H9 (cell line): ENCODE measurements at regions not wholly inside any gene's neighbourhood (a gene's known extent, or its start where the extent isn't known, plus 50 kb on each side); places are given as distances from the start of the nearest gene placed in this dataset.

ENCODE experiments used
- DNase-seq: peaks from one replicate; pipeline ENCODE4 v3.0.0-alpha.2; 2017
- H2AFZ ChIP-seq: one replicate; pipeline ENCODE4 v1.6.1; 2013; ENCODE audit warnings: mild to moderate bottlenecking, low read length, control low read depth, moderate library complexity
- H2AK5ac ChIP-seq: 2 replicates; pipeline ENCODE4 v1.6.1; 2013; ENCODE audit warnings: low read length, control low read depth, mixed read lengths; ENCODE audit not compliant: insufficient read length
- H2BK120ac ChIP-seq: one replicate; pipeline ENCODE4 v1.6.1; 2013; ENCODE audit warnings: low read depth, mild to moderate bottlenecking, low read length, control low read depth, inconsistent platforms; ENCODE audit not compliant: poor library complexity, severe bottlenecking
- H2BK12ac ChIP-seq: 2 replicates; pipeline ENCODE4 v1.6.1; 2013; ENCODE audit warnings: low read length, control low read depth, mixed read lengths, low read depth; ENCODE audit not compliant: insufficient read length
- H2BK15ac ChIP-seq: 2 replicates; pipeline ENCODE4 v1.6.1; 2013; ENCODE audit warnings: low read depth, low read length, control low read depth
- H2BK20ac ChIP-seq: one replicate; pipeline ENCODE4 v1.6.1; 2013; ENCODE audit warnings: low read depth, mild to moderate bottlenecking, low read length, control low read depth, inconsistent platforms; ENCODE audit not compliant: poor library complexity, severe bottlenecking
- H2BK5ac ChIP-seq: 2 replicates; pipeline ENCODE4 v1.6.1; 2013; ENCODE audit warnings: low read length, control low read depth, mixed read lengths; ENCODE audit not compliant: insufficient read length
- H3K14ac ChIP-seq: 2 replicates; pipeline ENCODE4 v1.6.1; 2013; ENCODE audit warnings: low read length, control low read depth; ENCODE audit not compliant: insufficient read depth
- H3K18ac ChIP-seq: 2 replicates; pipeline ENCODE4 v1.6.1; 2013; ENCODE audit warnings: low read depth, mild to moderate bottlenecking, mixed read lengths, low read length, control low read depth; ENCODE audit not compliant: insufficient read length
- H3K23ac ChIP-seq: 2 replicates; pipeline ENCODE4 v1.6.1; 2013; ENCODE audit warnings: low read length, control low read depth, mixed read lengths, low read depth; ENCODE audit not compliant: insufficient read length
- H3K23me2 ChIP-seq: 2 replicates; pipeline ENCODE4 v1.6.1; 2013; ENCODE audit warnings: low read depth, mild to moderate bottlenecking, mixed read lengths, low read length, control low read depth; ENCODE audit not compliant: insufficient read length, poor library complexity, severe bottlenecking
- H3K27ac ChIP-seq: 2 replicates; pipeline ENCODE4 v1.5.1; 2013; ENCODE audit warnings: low read length, control low read depth, mixed read lengths, low read depth; ENCODE audit not compliant: insufficient read length
- H3K27me3 ChIP-seq: 2 replicates; pipeline ENCODE4 v1.6.1; 2013; ENCODE audit warnings: low read length, control low read depth, inconsistent platforms; ENCODE audit not compliant: insufficient read depth
- H3K4ac ChIP-seq: 2 replicates; pipeline ENCODE4 v1.6.1; 2013; ENCODE audit warnings: low read depth, mild to moderate bottlenecking, control low read depth, inconsistent platforms, low read length, moderate library complexity
- H3K4me1 ChIP-seq: 2 replicates; pipeline ENCODE4 v1.6.1; 2013; ENCODE audit warnings: low read length, control low read depth, inconsistent platforms; ENCODE audit not compliant: insufficient read depth
- H3K4me2 ChIP-seq: 2 replicates; pipeline ENCODE4 v1.6.1; 2013; ENCODE audit warnings: low read length, control low read depth, mixed read lengths; ENCODE audit not compliant: insufficient read length, insufficient read depth
- H3K56ac ChIP-seq: 2 replicates; pipeline ENCODE4 v1.6.1; 2013; ENCODE audit warnings: low read depth, mild to moderate bottlenecking, mixed read lengths, low read length, control low read depth; ENCODE audit not compliant: insufficient read length
- H3K79me1 ChIP-seq: 2 replicates; pipeline ENCODE4 v1.6.1; 2013; ENCODE audit warnings: low read depth, mild to moderate bottlenecking, moderate library complexity, low read length, control low read depth, inconsistent platforms; ENCODE audit not compliant: insufficient read depth, poor library complexity, severe bottlenecking
- H3K79me2 ChIP-seq: 2 replicates; pipeline ENCODE4 v1.6.1; 2013; ENCODE audit warnings: low read length, control low read depth, inconsistent platforms; ENCODE audit not compliant: insufficient read depth
- H3K9ac ChIP-seq: 2 replicates; pipeline ENCODE4 v1.6.1; 2013; ENCODE audit warnings: low read length, control low read depth, mixed read lengths; ENCODE audit not compliant: insufficient read length; ENCODE audit errors: extremely low read depth
- H3K9me3 ChIP-seq: one replicate; pipeline ENCODE4 v1.6.1; 2013; ENCODE audit warnings: low read depth, low read length, inconsistent platforms; ENCODE audit not compliant: control insufficient read depth
- H3T11ph ChIP-seq: one replicate; pipeline ENCODE4 v1.6.1; 2013; ENCODE audit warnings: mild to moderate bottlenecking, low read length, control low read depth, inconsistent platforms
- H4K20me1 ChIP-seq: one replicate; pipeline ENCODE4 v1.6.1; 2013; ENCODE audit not compliant: control insufficient read depth, insufficient read length, insufficient read depth
- H4K5ac ChIP-seq: 2 replicates; pipeline ENCODE4 v1.6.1; 2013; ENCODE audit warnings: low read depth, mild to moderate bottlenecking, mixed read lengths, low read length, control low read depth; ENCODE audit not compliant: insufficient read length
- H4K8ac ChIP-seq: replicated peaks from 2 replicates; pipeline ENCODE4 v1.6.1; 2013; ENCODE audit warnings: low read length, control low read depth, mixed read lengths, low read depth; ENCODE audit not compliant: insufficient read length
- H4K91ac ChIP-seq: 2 replicates; pipeline ENCODE4 v1.6.1; 2013; ENCODE audit warnings: low read depth, mild to moderate bottlenecking, moderate library complexity, mixed read lengths, low read length, control low read depth; ENCODE audit not compliant: insufficient read length
- H3K27ac Mint-ChIP-seq, 3 experiments: 2 replicates in 2 of 3; 3 replicates in 1 of 3; pipeline ENCODE4 v1.8.0; 2020 to 2021; ENCODE audit warnings: mixed read lengths in 3 of 3, mild to moderate bottlenecking in 1 of 3, moderate library complexity in 1 of 3
- H3K27me3 Mint-ChIP-seq: 2 replicates; pipeline ENCODE4 v1.8.0; 2021; ENCODE audit warnings: low read depth, mild to moderate bottlenecking, moderate library complexity, mixed read lengths
- H3K36me3 Mint-ChIP-seq, 3 experiments: 2 replicates in 2 of 3; 3 replicates in 1 of 3; pipeline ENCODE4 v1.8.0; 2020 to 2021; ENCODE audit warnings: low read depth in 3 of 3, mixed read lengths in 3 of 3; ENCODE audit not compliant: insufficient read depth in 1 of 3
- H3K4me1 Mint-ChIP-seq, 2 experiments: 2 replicates each; pipeline ENCODE4 v1.8.0; 2020; ENCODE audit warnings: mixed read lengths in 2 of 2
- H3K4me3 Mint-ChIP-seq, 2 experiments: 2 replicates in 1 of 2; 3 replicates in 1 of 2; pipeline ENCODE4 v1.8.0; 2020 to 2021; ENCODE audit warnings: mild to moderate bottlenecking in 2 of 2, mixed read lengths in 2 of 2, moderate library complexity in 1 of 2
- H3K9me3 Mint-ChIP-seq, 2 experiments: 2 replicates in 1 of 2; 3 replicates in 1 of 2; pipeline ENCODE4 v1.8.0; 2020; ENCODE audit warnings: mild to moderate bottlenecking in 2 of 2, mixed read lengths in 2 of 2, moderate library complexity in 1 of 2
- WGBS: extraction: QIAGEN DNeasy Blood & Tissue Kit; methylation state at CpG from one replicate; pipeline ENCODE4 v1.1.7; 2013; ENCODE audit warnings: missing lambda C conversion rate, low lambda C conversion rate, mixed read lengths; ENCODE audit not compliant: insufficient read length; ENCODE audit errors: extremely low coverage; 5-methylcytosine and 5-hydroxymethylcytosine counted together
- TF ChIP-seq, protein P1 (sequence below): fragments of 200-600 bp; sonication (generic); conservative IDR thresholded peaks from 3 replicates; pipeline ENCODE4 v1.8.0; 2021; ENCODE audit warnings: antibody characterized with exemption, mild to moderate bottlenecking

GRCh38 chr5:82517544-82518075 lies 239.5 kb upstream of the RPS23 start:
- Histone ChIP-seq H2BK120ac (no peak overlapping the region), H3K56ac (no peak overlapping the region), H3K14ac (no peak overlapping the region), H4K91ac (no peak overlapping the region), H3K4ac (no peak overlapping the region), H3K27ac (no peak overlapping the region), H3T11ph (no peak overlapping the region), H3K4me2 (no peak overlapping the region), H2BK15ac (no peak overlapping the region), H2BK20ac (no peak overlapping the region), H3K79me2 (no peaks in the 10 kb centered on the region), H3K23me2 (no peaks in the 10 kb centered on the region), H2AFZ (no peak overlapping the region), H2AK5ac (no peak overlapping the region), H2BK12ac (no peak overlapping the region), H3K79me1 (no peaks in the 10 kb centered on the region), H4K5ac (no peak overlapping the region), H3K27me3 (no peaks in the 10 kb centered on the region), H3K18ac (no peak overlapping the region), H3K23ac (no peak overlapping the region), H4K20me1 (no peaks in the 10 kb centered on the region), H3K4me1 (no peaks in the 10 kb centered on the region), H2BK5ac (no peak overlapping the region), H4K8ac (no peak overlapping the region), H3K9me3 (no peaks in the 10 kb centered on the region), H3K9ac (no peak overlapping the region)
- H3K9me3 Mint-ChIP-seq, result no peaks in the 10 kb centered on the region
- H3K4me1 Mint-ChIP-seq, result peaks cover 13 to 19% of the 10 kb centered on the region in 2 experiments
- H3K4me3 Mint-ChIP-seq, result no peak overlapping the region
- TF ChIP-seq, protein P1, sequence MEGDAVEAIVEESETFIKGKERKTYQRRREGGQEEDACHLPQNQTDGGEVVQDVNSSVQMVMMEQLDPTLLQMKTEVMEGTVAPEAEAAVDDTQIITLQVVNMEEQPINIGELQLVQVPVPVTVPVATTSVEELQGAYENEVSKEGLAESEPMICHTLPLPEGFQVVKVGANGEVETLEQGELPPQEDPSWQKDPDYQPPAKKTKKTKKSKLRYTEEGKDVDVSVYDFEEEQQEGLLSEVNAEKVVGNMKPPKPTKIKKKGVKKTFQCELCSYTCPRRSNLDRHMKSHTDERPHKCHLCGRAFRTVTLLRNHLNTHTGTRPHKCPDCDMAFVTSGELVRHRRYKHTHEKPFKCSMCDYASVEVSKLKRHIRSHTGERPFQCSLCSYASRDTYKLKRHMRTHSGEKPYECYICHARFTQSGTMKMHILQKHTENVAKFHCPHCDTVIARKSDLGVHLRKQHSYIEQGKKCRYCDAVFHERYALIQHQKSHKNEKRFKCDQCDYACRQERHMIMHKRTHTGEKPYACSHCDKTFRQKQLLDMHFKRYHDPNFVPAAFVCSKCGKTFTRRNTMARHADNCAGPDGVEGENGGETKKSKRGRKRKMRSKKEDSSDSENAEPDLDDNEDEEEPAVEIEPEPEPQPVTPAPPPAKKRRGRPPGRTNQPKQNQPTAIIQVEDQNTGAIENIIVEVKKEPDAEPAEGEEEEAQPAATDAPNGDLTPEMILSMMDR, result no peak
- no peak for DNase-seq
- no peaks in the 10 kb centered on the region for H3K36me3 Mint-ChIP-seq
- no peaks in the 10 kb centered on the region for H3K27me3 Mint-ChIP-seq
- WGBS, result no CpG with 5 or more reads among the region's 4 CpGs
- no peak overlapping the region for H3K27ac Mint-ChIP-seq
